Prostate gland (tissue), 2 donors: ENCODE measurements at regions not wholly inside any gene's neighbourhood (a gene's known extent, or its start where the extent isn't known, plus 50 kb on each side); places are given as distances from the start of the nearest gene placed in this dataset.
"Not testable (repeated sequence)": the region's sequence is repeated elsewhere in the genome, so short reads cannot be mapped to it uniquely, and the experiment has no call there.

Source experiments
- CTCF ChIP-seq, 4 experiments: fragments of 200-600 bp in 2 of 4; fragments of 450-650 bp in 2 of 4; sonication (generic) in 2 of 4; IDR thresholded peaks; 1 replicate in 3 of 4; 2 replicates in 1 of 4; pipeline ENCODE4 v1.5.1; 2016 to 2019; ENCODE audit warnings: antibody characterized with exemption in 4 of 4, mild to moderate bottlenecking in 2 of 4, moderate library complexity in 2 of 4
- POLR2A ChIP-seq: fragments of 450-650 bp; IDR thresholded peaks from one replicate; pipeline ENCODE4 v1.6.1; 2016; ENCODE audit warnings: antibody characterized with exemption, mild to moderate bottlenecking

- TF ChIP-seq CTCF (IDR thresholded peaks at IDR 0.05); POLR2A: not testable (repeated sequence)
Measured at GRCh38 chr2:131922854-131923253, 238.9 kb downstream of the ANKRD30BL start.
